NCI-H82 treated with DMSO at 0.1 percent for 48 hours (cell line): ENCODE measurements at regions not wholly inside any gene's neighbourhood (a gene's known extent, or its start where the extent isn't known, plus 50 kb on each side); places are given as distances from the start of the nearest gene placed in this dataset.

Experiments used
- DNase-seq: peaks from one replicate; lab custom pipeline; 2025; ENCODE audit not compliant: unreplicated experiment; lab: John Stamatoyannopoulos, UW

- no peak for DNase-seq
These were observed 298.8 kb upstream of the CTSO start for GRCh38 chr4:156252358-156252921.

GRCh38 chr4:156251373-156252065 lies 297.9 kb upstream of the CTSO start:
- peak; percentile 85 for DNase-seq

GRCh38 chr4:156248917-156249316 lies 295.3 kb upstream of the CTSO start:
- no peak for DNase-seq

- DNase-seq, result no peak
These were observed 293.8 kb upstream of the CTSO start for GRCh38 chr4:156247470-156247869.

GRCh38 chr4:156243015-156243414 lies 289.3 kb upstream of the CTSO start:
- no peak for DNase-seq

GRCh38 chr4:156242390-156242789 lies 288.7 kb upstream of the CTSO start:
- no peak for DNase-seq

GRCh38 chr4:156241896-156242295 lies 288.2 kb upstream of the CTSO start:
- DNase-seq, result no peak

- no peak for DNase-seq
These were observed 284.5 kb upstream of the CTSO start for GRCh38 chr4:156238171-156238570.

- DNase-seq, result no peak
These were observed 283.6 kb upstream of the CTSO start for GRCh38 chr4:156237231-156237630.

GRCh38 chr4:156230176-156230575 lies 276.5 kb upstream of the CTSO start:
- DNase-seq, result no peak

GRCh38 chr4:156228676-156229075 lies 275.0 kb upstream of the CTSO start:
- DNase-seq, result no peak

GRCh38 chr4:156227321-156227720 lies 273.7 kb upstream of the CTSO start:
- no peak for DNase-seq

GRCh38 chr4:156223985-156224384 lies 270.3 kb upstream of the CTSO start:
- DNase-seq, result no peak

- DNase-seq, result no peak
These were observed 263.6 kb upstream of the CTSO start for GRCh38 chr4:156217236-156217635.

- no peak for DNase-seq
These were observed 247.4 kb upstream of the CTSO start for GRCh38 chr4:156201050-156201449.

GRCh38 chr4:156198511-156198910 lies 244.8 kb upstream of the CTSO start:
- no peak for DNase-seq

GRCh38 chr4:156197216-156197615 lies 243.6 kb upstream of the CTSO start:
- DNase-seq, result no peak

GRCh38 chr4:156196722-156197121 lies 243.1 kb upstream of the CTSO start:
- no peak for DNase-seq

- DNase-seq, result no peak
These were observed 242.2 kb upstream of the CTSO start for GRCh38 chr4:156195914-156196313.

GRCh38 chr4:156194896-156195295 lies 241.2 kb upstream of the CTSO start:
- DNase-seq, result no peak

- DNase-seq, result no peak
These were observed 240.1 kb upstream of the CTSO start for GRCh38 chr4:156193800-156194199.

GRCh38 chr4:156193106-156193505 lies 239.4 kb upstream of the CTSO start:
- DNase-seq, result no peak

GRCh38 chr4:156192033-156192432 lies 238.4 kb upstream of the CTSO start:
- DNase-seq, result no peak
